AG04450 (cell line): ENCODE measurements at regions not wholly inside any gene's neighbourhood (a gene's known extent, or its start where the extent isn't known, plus 50 kb on each side); places are given as distances from the start of the nearest gene placed in this dataset.

ENCODE experiments used
- CTCF ChIA-PET: fragments of 300-600, 350-600 bp; formaldehyde crosslinking; extraction: SDS; loops from one replicate; lab custom pipeline; 2022; ENCODE audit warnings: antibody characterized with exemption, inconsistent platforms; lab: Charles Lee
- POLR2A ChIA-PET: fragments of 350-600 bp; formaldehyde crosslinking; extraction: SDS; loops from one replicate; lab custom pipeline; 2021; ENCODE audit warnings: antibody characterized with exemption, inconsistent platforms; lab: Yijun Ruan, JAX
- DNase-seq: peaks from one replicate; pipeline ENCODE4 v3.0.0-alpha.2; 2011; ENCODE audit warnings: low read depth, low spot score
- H3K27ac ChIP-seq: one replicate; pipeline ENCODE4 v1.5.1; 2012; ENCODE audit warnings: low read depth, low read length, control low read depth
- H3K27me3 ChIP-seq: one replicate; pipeline ENCODE4 v1.6.0; 2012; ENCODE audit warnings: low read length; ENCODE audit not compliant: control insufficient read depth, insufficient read depth
- H3K4me3 ChIP-seq: 2 replicates; pipeline ENCODE4 v1.5.1; 2011; ENCODE audit warnings: mild to moderate bottlenecking, low read depth, low read length, control low read depth
- H3K9me3 ChIP-seq: 2 replicates; pipeline ENCODE4 v1.5.1; 2012; ENCODE audit warnings: low read length; ENCODE audit not compliant: control insufficient read depth, insufficient read depth
- TF ChIP-seq, protein P1 (sequence below): IDR thresholded peaks from 2 replicates; pipeline ENCODE4 v1.5.1; 2011; ENCODE audit warnings: low read depth, low read length, control low read depth, inconsistent platforms

DNA sequence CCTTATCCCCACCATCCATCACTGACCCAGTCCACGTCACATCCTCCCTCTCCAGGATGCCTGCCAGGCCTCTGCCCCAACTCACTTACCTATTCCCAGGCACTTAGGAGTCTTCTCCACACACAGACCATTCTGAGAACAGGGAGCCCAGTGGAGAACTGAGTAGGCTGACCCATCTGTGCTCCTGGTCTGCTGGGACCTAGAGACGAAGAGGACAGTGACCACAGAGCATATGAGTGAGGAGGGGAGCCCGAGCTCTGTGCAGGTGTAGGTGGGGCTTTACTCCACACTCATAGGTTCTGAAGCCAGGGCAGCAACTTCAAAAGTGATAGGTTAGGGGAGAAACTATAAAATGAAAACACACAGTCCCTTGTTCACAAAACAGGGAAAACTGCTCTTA lies 130.0 kb downstream of the NDUFA10 start:
- TF ChIP-seq, protein P1, sequence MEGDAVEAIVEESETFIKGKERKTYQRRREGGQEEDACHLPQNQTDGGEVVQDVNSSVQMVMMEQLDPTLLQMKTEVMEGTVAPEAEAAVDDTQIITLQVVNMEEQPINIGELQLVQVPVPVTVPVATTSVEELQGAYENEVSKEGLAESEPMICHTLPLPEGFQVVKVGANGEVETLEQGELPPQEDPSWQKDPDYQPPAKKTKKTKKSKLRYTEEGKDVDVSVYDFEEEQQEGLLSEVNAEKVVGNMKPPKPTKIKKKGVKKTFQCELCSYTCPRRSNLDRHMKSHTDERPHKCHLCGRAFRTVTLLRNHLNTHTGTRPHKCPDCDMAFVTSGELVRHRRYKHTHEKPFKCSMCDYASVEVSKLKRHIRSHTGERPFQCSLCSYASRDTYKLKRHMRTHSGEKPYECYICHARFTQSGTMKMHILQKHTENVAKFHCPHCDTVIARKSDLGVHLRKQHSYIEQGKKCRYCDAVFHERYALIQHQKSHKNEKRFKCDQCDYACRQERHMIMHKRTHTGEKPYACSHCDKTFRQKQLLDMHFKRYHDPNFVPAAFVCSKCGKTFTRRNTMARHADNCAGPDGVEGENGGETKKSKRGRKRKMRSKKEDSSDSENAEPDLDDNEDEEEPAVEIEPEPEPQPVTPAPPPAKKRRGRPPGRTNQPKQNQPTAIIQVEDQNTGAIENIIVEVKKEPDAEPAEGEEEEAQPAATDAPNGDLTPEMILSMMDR = no peak
- Histone ChIP-seq H3K27ac (no peak overlapping the region), H3K9me3 (peaks cover 3% of the 10 kb centered on the region; the same call in 1 of the 2 replicates), H3K4me3 (no peak overlapping the region), H3K27me3 (no peaks in the 10 kb centered on the region)
- no peak for DNase-seq
- ChIA-PET POLR2A (no interaction called here), CTCF (no interaction called here)

DNA sequence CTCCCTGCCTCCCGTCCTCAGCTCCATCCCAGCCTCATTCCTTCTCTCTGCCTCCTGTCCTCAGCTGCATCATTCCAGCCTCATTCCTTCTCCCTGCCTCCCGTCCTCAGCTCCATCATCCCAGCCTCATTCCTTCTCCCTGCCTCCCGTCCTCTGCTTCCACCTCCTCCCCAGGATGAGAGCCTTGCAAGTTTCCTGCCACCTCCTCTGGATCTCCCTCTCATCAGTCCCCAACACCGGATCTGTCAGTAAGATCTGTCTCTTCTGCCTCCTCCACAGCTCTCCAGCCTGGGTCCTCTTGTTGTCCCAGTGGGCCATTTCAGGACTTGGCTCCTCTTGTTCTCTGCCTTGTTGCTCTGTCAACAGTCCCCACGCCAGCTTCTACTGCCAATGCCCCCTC lies 130.9 kb downstream of the NDUFA10 start:
- TF ChIP-seq, protein P1 = no peak
- ChIA-PET CTCF (no interaction called here), POLR2A (no interaction called here)
- H3K27me3 ChIP-seq = no peaks in the 10 kb centered on the region
- no peak overlapping the region for H3K27ac ChIP-seq
- no peak for DNase-seq
- peaks cover 3% of the 10 kb centered on the region; the same call in 1 of the 2 replicates for H3K9me3 ChIP-seq
- no peak overlapping the region for H3K4me3 ChIP-seq

DNA sequence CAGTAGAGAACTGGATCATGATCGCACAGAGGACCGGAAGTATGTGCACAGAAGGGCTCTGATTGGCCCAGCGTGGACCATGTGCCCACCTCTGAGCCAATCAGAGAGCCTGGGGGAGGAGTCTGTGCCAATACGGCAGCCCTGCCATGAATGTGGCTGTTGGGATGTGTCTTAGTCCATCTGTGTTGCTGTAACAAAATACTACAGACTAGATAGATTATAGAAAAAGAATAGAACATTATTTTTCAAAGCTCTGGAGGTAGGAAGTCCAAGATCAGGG lies 132.0 kb downstream of the NDUFA10 start:
- DNase-seq = no peak
- TF ChIP-seq, protein P1 = no peak
- Histone ChIP-seq H3K27ac (no peak overlapping the region), H3K9me3 (peaks cover 1% of the 10 kb centered on the region; the same call in 1 of the 2 replicates), H3K27me3 (no peaks in the 10 kb centered on the region), H3K4me3 (no peak overlapping the region)
- ChIA-PET POLR2A (no interaction called here), CTCF (no interaction called here)

DNA sequence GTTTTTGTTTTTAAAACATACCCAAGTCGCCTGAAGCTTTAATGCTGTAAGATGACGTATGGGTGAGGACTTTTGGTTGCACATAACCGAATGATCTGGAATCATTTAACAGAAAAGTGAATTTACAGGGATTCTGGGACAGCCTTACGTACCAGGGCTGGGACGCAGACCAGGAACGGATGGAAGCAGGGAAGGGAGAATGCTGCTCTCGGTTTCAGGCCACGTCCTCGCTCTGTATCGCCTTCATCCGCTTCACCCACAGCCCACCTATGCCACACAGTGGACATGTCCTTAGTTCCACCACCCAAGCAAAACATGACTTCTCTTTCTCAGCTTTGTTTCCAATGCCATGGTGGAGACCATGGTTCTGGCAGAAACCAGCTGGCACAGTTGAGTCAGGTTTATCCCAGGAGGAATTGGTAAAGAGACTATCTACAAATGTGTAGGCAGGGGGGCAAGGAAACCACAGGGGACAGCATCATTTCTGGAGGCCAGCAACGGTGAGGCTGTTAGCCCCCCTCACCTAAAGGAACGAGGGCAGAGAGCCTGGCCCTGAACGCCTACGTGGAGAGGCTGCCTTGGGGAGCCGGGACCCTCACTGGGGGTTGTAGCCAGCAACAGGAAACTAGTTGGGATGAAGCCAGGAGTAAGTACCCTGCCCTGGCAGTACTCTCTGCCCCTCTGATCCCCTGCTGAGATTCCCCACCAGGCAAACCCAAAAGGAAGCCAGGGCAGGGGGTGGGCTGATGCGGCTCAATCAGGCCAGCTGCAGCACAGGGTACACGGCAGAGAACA lies 132.5 kb downstream of the NDUFA10 start:
- ChIA-PET POLR2A (no interaction called here), CTCF (no interaction called here)
- H3K27me3 ChIP-seq = no peaks in the 10 kb centered on the region
- no peaks in the 10 kb centered on the region; the same call in 1 of the 2 replicates for H3K9me3 ChIP-seq
- TF ChIP-seq, protein P1 = no peak
- DNase-seq = no peak
- H3K4me3 ChIP-seq = no peak overlapping the region
- no peak overlapping the region for H3K27ac ChIP-seq

DNA sequence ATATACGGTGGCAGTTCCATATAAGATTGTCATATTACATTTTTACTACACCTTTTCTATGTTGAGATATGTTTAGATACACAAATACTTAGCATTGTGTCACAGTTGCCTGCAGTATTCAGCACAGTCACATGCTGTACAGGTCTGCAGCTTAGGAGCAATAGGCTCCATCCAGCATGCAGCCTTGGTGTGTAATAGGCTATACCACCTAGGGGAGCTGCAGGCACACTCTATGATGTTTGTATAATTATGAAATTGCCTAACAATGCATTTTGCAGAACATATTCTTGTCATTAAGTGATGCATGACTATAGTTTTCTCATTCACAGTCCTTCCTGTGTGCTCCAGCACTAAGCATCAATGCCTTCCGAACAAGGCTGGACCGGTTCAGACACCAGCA lies 133.4 kb downstream of the NDUFA10 start:
- ChIA-PET POLR2A (no interaction called here), CTCF (no interaction called here)
- TF ChIP-seq, protein P1 = no peak
- Histone ChIP-seq H3K4me3 (no peak overlapping the region), H3K27ac (no peak overlapping the region), H3K9me3 (no peaks in the 10 kb centered on the region), H3K27me3 (no peaks in the 10 kb centered on the region)
- no peak for DNase-seq
